ENCODE measurements at regions not wholly inside any gene's neighbourhood (a gene's known extent, or its start where the extent isn't known, plus 50 kb on each side); places are given as distances from the start of the nearest gene placed in this dataset.

GRCh38 chrX:130498653-130499274, 97.0 kb downstream of the RBMX2 start:
- TF ChIP-seq CTCF (IDR thresholded peaks at IDR 0.05) (no peak), POLR2A (IDR thresholded peaks at IDR 0.05) (no peak), POLR2AphosphoS5 (IDR thresholded peaks at IDR 0.05) (no peak)

All from stomach (tissue), 4 donors.